ENCODE measurements at regions not wholly inside any gene's neighbourhood (a gene's known extent, or its start where the extent isn't known, plus 50 kb on each side); places are given as distances from the start of the nearest gene placed in this dataset.
"Not testable (repeated sequence)": the region's sequence is repeated elsewhere in the genome, so short reads cannot be mapped to it uniquely, and the experiment has no call there.

DNA sequence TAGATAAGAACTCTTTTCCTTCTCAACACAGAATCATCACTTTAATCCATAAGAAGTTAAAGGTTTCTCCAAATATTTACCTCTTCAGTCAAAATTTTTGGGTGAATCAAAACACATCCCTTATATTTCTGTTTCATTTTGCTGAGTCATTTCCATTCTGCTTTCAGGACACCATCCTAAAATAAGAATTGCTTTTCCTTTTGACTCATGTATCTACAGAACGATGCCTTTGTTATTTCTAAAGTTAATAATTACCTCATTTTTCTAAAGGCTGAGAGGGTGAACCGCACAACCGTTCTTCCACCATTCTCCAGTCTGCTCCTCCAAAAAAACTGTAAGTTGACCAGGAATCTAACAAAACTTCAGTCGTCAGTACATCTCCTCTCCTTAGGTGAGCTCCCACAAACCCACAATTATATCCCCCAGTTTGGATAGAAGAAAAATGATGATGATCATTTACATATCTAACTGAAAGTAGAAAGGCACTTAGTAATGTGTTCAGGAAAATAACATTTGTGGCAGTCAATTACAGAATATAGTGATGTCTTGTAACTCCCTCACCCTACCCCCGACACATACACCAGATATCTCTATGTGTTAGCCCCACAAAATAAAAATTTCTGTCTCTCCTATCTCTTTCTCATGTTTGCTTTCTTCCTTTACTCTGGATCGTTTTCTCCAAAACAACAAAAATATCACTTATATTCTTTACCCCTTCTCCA, 162.5 kb downstream of the RAD51AP2 start:
- DNase-seq, result no peak

- DNase-seq, result no peak
These were observed 165.0 kb downstream of the RAD51AP2 start for GRCh38 chr2:17353263-17353662.

DNA sequence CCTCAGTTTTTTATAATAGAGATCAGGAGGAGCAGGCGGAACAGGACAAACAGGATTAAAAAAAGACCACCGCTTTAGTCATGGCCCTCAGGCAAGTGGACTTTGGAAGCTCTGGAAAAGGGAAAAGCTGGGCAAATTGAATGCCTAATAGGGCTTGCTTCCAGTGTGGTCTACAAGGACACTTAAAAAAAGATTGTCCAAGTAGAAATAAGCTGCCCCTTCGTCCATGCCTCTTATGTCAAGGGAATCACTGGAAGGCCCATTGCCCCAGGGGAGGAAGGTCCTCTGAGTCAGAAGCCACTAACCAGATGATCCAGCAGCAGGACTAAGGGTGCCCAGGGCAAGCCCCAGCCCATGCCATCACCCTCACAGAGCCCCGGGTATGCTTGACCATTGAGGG, 175.5 kb downstream of the RAD51AP2 start:
- not testable (repeated sequence) for DNase-seq

DNA sequence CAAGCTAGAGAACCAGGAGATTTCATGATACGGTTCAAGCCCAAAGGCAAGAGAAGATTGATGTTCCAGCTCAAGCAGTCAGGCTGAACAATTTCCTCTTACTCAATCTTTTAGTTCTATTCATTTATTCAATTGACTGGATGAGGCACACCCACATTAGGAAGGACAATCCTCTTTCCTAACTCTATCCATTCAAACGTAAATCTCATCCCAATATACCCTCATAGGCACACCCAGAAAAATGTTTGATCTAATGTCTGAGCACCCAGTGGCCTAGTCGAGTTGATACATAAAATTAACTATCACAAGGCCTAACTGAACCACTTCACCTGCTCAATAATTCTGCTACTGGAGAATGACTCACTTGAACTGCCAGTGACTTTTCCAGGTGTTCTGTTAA, 180.7 kb downstream of the RAD51AP2 start:
- DNase-seq, result no peak

- no peak for DNase-seq
These were observed 181.8 kb downstream of the RAD51AP2 start for GRCh38 chr2:17336458-17336857.

GRCh38 chr2:17334300-17334699, 183.9 kb downstream of the RAD51AP2 start:
- no peak for DNase-seq

GRCh38 chr2:17331636-17332035, 186.6 kb downstream of the RAD51AP2 start:
- no peak for DNase-seq

DNA sequence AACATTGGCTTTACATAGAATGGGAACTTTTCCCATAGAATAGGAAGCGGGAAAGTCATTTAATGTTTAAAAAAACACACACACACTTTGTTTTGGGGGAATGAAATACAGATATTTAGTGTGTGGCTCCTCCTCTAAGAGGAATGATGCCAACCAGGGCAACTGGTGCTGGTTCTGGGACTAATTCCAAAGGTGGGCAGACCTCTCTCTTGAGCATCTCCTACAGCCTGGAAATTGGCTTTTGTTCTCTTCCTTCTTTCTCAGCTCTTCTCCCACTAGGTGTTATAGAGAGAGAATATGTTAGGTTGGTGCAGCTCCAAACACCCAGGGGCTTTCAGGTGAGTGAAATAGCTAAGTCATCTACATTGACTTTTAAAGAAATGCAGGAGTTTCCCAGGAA, 190.1 kb downstream of the RAD51AP2 start:
- DNase-seq, result no peak

- DNase-seq, result no peak
These were observed 190.6 kb downstream of the RAD51AP2 start for GRCh38 chr2:17327649-17328048.

GRCh38 chr2:17326717-17327116, 191.5 kb downstream of the RAD51AP2 start:
- no peak for DNase-seq

- no peak for DNase-seq
These were observed 194.5 kb downstream of the RAD51AP2 start for GRCh38 chr2:17323697-17324096.

DNA sequence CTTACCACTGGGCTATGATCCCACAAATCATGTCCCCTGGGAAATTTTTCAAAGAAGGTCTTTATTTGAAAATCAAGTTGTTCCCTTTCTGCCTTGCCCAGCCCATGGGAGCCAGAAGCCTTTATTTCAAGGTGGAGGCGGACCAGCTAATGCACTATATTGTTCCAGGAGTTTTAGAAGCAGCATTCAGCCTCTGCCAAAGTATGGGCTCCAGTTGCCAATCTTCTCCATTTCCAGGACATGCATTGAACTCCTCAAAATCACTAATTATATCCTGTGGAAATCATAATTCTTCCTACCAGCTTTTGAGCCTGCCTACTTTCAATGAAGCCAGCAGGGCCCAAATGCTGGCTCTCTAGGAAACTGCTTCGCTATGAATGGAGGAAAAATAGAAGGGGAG, 195.8 kb downstream of the RAD51AP2 start:
- DNase-seq, result no peak

DNA sequence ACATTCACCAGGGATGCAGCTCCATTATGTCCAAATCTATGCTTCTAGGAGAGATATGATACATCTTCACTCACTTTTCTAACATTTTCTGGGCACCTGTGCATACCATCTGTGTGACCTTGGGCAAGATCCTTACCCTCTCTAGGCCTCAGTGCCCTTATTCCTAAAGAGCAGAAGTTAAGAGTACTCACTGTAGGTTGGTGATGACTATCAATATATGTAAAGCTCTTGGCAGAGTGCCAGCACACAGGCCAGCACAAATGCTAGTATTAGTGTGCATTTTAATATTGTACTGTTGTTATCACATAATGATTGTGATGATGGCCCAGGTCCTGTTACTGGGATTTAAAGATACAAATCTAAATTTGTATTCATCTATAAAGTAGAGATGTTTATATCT, 199.2 kb downstream of the RAD51AP2 start:
- no peak for DNase-seq

GRCh38 chr2:17318013-17318412, 200.2 kb downstream of the RAD51AP2 start:
- DNase-seq, result no peak

DNA sequence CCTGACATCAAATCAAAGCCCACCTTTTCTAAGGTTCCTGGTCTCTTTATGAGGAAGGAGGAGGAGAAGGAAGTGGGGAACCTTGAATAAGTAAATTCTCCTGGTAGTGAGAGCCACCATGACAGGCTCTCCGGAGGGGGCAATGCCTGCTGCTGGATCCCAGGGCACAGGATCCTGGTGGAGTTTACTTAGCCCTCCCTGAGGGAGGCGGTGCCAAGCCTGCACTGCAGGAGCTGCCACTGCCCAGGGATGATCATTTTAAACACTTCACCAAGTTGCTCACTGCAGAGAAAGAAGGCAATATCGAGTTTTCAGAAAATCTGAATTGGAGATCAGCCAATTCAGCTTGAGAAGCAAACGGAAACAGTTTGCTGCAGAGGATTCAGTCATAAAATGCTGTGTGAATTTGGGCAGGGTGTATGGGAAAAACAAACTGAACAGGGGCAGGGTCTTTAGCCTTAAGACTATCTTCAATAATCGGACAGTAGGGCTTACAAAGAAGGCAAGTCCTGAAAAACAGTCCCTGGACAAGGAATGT, 200.7 kb downstream of the RAD51AP2 start:
- no peak for DNase-seq

DNA sequence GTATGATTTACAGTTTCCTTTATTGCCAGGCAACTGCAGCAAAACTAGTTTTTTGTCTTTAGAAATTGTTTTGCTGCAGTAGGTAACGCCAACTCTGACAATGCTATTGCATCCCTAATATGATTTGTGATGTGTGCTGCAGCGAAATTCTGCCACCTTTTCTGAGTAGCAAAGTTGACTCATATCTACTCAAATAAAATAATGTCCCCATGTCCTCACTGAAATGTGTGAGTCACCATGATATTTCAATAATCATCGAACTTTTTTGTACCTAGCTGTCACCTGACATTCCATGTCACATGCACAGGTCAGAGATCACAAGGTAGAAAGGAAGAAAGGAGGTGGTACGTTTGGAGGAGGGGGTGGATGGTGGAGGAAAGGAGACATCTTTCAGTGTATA, 205.0 kb downstream of the RAD51AP2 start:
- no peak for DNase-seq

DNA sequence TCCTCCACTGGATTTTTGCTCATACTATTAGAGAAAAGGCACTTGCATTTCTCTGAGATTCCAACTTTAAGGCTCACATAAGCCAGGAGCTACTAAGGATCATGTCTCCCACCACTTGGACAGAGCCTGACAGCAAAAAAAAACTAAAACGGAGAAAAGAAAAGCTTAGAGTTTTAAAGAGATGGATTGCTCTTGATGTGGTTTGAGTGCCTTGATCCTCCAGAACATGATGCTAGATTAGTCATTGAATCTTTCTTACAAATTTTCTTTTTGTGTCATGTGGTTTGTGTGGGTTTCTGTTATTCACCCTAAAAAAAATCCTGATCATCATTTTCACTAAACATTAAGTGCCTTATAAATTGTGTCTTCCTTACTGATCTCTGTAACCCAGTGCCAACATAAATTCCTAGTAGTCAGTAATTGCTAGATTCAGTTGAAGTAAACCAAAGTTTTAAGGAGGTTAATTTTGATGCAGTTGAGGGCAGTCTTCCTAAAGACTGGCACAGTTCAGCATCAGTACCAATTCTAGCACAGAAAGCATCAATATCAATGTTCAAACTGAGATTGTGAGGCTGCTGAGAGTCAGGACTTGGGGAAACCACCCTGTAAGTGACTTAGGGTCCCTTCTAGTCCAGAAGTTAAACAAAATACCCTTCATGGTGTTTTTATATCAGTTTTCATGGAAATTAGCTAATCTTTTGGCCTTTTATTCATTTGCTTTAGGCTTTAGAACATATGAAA, 206.3 kb downstream of the RAD51AP2 start:
- DNase-seq, result no peak

- DNase-seq, result no peak
These were observed 207.1 kb downstream of the RAD51AP2 start for GRCh38 chr2:17311106-17311619.

DNA sequence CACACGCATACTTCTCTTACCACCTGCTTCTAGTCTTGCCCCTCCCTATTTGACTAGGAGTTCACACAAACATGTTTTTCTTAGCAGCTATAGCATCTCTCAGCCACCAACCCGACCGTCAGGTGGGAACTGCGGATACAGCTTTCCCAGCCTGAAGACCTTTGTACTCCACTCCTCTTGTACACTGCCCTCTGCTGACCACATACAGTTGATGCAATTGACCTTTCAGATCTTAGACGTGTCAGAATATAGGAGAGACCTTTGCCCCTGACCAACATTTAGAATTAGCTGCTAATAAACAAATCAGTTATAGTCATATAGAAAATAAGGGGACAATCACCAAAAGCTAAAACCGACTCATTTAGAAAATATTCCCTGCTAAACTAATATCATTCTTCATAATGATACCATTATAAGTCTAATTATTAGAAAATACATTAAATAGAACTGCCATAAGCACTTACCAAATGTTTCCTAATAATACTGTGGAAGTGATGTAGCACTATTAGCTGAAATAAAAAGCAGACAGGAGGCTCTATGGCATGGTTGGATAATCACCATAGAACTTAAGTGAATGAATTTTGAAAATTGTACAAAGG, 208.4 kb downstream of the RAD51AP2 start:
- no peak for DNase-seq

- DNase-seq, result no peak
These were observed 209.1 kb downstream of the RAD51AP2 start for GRCh38 chr2:17309181-17309580.

GRCh38 chr2:17306706-17307105, 211.5 kb downstream of the RAD51AP2 start:
- no peak for DNase-seq

- DNase-seq, result no peak
These were observed 212.0 kb downstream of the RAD51AP2 start for GRCh38 chr2:17306219-17306618.

GRCh38 chr2:17303521-17303920, 214.7 kb downstream of the RAD51AP2 start:
- no peak for DNase-seq

DNA sequence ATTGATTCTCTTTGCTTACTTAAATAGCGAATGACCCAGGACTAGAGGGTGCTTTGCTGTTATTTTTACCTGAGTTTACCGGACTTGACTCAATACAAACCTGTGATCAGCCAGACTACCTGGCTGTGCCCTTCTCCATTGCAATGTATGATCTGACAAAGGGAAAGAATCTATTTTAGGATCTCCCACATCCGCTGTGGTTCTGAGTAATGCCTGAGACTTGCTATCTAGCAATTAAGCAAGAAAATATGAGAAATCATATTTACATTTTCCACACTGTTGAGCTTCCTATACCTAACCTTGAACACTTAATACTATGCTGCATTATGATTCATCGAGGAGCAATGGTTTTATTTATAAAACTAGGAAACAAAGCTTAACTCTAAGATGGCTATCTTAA, 215.2 kb downstream of the RAD51AP2 start:
- no peak for DNase-seq

Measured in activated T-cell treated with anti-CD3 and anti-CD28 coated beads, Interleukin-2, amount 50 U/mL, for 48 hours (primary cell).